ENCODE measurements at regions not wholly inside any gene's neighbourhood (a gene's known extent, or its start where the extent isn't known, plus 50 kb on each side); places are given as distances from the start of the nearest gene placed in this dataset.

DNA sequence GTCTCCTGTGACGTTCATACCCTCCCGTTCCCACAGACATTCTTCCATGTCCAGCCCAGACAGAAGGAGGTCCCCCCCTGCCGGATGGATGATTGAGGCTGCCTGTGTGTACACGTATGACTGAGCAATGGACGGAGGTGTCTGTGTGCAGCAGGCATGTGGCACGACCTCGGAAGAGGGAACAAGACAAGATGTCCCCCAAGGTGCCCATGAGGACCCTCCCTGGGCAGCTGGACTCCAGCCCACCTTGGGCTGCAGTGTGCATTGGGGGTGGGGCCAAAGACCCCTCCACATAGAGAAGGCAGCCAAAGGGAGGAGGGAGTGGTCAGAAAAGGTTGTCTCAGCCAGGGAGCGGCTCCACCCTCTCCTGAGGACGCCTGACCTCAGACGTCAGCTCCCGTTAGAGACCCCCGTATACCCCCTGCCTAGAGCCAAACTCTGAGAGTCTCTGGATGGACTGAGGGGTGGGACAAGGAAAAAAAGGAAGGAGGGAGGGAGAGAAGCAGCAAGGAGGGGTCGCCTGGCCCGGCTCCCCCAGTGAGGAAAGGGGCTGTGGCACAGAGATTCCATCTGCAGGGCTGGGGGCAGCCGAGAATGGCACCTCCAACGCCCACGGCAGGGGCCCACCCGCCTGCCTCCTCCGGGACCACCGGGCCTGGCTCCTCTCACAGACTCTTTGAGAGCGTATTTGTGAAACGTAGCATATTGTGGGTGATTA is 92.9 kb upstream of the BHLHE23 start:
- no peak for DNase-seq

DNA sequence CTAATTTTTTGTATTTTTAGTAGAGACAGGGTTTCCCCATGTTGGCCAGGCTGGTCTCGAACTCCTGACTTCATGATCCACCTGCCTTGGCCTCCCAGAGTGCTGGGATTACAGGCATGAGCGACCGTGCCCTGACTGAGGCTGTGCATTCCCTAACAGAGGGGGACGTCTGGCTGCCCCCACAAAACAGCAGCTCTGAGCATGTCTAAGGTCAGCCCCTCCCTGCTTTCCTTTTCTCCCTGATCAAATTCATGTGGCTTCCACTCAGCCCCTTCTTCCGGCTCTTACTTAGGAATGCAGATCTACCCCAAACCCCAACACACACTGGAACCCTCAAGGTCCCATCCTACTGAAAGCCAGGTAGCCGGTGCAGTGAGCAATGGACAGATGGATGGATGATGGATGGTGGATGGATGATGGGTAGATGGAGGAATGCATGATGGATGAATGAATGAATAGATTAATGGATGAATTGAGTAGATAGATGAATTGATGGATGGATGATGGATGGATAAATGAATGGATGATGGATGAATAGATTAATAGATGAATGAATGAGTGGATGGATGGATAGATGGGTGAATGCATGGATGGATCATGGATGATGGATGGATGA is 91.5 kb upstream of the BHLHE23 start:
- DNase-seq, result no peak

DNA sequence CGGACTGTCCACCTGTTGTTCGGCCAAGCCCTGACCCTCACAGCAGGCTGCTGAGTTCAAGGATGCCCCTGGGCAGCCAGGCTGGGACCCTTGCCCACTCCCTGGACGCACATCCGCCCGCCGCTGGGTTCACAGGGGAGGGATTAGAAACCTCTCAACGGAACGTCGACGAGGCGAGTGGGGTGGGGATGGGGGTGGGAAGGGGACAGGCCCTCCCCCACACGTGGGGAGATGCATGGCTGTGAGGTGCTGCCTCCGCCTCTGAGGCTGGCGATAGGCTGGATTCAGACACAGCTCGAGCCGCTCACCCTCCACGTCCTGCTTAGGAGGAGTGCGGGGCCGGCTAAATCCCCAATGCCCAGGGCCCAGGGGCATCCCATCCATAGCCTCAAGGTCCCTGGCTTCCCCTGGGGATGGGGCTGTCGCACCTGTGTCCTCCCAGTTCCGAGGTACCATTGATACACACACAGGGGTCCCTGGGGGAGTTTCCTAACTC is 90.6 kb upstream of the BHLHE23 start:
- DNase-seq, result no peak

DNA sequence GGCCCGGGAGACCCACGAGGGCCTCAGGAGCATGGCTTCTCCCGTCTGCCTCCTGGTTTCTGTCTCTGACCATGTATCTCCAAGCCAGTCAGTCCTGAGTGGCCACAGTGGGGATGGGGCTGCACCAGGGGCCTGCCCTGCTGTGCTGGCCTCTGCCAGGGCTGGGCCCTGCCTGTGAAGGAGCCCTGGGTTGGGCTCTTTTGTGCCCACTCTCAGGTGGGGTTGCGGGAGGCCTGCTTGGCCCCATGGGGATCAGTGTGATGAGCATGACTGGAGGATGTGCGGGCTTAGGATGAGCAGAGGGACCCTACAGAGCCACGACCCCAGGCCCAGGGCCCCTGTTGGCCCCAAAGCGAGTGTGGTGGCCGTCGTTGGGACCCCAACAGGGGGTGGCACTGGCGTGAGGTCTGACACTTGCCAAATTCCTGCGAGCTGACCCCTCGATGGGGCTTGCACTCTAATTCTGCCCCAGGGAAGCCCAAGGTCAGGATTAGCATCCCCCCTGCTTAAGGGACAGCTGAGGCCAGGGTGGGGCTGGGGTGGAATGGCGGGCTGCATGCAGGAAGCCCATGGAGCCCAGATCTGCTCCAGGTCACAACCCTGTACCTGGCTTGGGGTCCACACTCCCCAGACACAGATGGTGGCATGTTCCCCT is 90.0 kb upstream of the BHLHE23 start:
- no peak for DNase-seq

- no peak for DNase-seq
Measured at GRCh38 chr20:63095718-63096654, 89.2 kb upstream of the BHLHE23 start.

GRCh38 chr20:63094767-63095499 is 88.2 kb upstream of the BHLHE23 start:
- no peak for DNase-seq

- DNase-seq, result no peak
Measured at GRCh38 chr20:63093966-63094766, 87.4 kb upstream of the BHLHE23 start.

- DNase-seq, result no peak
Measured at GRCh38 chr20:63092660-63093215, 86.0 kb upstream of the BHLHE23 start.

DNA sequence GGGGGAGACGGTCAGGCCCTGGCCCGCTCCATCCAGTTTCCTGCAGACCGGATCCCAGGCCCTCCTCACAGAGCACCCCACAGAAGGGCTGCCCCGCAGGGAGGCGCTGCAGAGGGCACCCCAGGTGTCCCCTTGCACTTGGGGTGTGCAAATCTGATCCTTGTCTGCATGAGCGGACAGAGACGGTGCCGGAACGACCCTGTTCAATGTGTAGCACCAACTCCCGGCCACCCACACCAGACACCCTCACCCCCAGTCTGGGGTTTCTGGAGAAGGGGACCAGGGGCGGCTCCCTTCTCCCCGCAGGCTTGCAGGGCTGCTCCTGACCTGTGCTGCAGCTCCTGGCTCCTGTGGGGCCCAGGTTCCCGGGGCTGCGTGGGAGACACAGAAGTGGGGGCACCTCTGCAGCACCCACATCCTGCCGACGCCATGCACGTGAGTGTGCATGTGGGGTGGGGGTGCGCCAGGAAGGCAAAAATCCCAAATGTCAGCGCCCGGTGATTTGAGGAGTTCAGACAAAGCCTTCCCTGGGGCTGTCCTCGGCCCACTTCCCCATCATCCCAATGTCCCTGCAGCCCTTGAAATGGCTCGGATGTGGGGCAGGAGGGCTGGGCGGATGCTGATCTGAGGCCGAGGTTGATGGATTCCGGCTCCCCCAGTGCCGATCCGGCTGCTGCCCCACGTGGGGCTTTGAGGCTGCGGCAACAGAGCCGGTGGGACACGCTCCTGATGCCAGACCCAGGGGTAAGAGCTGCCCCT is 85.3 kb upstream of the BHLHE23 start:
- DNase-seq, result no peak

DNA sequence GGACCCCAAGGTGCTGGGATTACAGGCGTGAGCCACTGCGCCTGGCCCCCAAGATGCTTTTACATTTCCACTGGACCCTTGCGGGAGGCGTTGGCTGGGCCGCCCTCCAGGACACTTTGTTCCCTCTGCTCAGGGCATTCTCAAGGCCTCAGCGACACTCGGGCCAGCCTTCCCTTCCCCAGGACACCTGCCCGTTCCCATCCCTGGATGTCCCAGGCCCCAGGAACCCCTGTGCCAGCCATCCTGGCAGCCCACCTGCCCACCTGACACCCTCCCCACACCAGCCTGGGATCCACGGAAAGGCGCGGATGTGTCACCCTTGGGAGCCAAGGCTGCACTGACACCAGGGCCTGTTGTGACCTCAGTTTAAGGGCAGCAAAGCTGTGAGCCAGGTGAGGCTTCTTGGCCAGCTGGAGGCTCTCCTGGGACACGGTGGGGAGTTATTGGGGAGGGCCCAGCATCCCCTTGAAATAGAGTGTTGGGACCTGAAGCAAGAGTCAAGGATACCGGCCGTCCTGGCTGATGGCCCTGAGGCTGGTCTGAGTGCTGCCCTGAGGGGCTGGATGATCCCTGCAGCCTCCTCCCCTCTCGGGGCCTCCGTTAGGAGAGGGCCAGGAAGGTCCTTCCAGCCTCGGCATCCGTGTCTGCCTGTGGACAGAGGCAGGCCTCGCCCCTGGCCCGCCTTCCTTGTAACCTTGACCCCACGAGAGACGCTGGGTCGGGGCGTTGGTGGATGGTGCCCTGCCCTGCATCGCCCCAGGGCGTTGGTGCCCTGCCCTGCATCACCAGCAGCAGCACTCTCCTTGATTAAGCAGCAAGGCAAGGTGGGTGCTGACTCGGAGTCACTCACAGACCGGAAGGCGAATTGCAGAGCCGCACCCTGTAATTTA is 84.2 kb upstream of the BHLHE23 start:
- no peak for DNase-seq

- DNase-seq, result no peak
Measured at GRCh38 chr20:63090052-63090451, 83.3 kb upstream of the BHLHE23 start.

DNA sequence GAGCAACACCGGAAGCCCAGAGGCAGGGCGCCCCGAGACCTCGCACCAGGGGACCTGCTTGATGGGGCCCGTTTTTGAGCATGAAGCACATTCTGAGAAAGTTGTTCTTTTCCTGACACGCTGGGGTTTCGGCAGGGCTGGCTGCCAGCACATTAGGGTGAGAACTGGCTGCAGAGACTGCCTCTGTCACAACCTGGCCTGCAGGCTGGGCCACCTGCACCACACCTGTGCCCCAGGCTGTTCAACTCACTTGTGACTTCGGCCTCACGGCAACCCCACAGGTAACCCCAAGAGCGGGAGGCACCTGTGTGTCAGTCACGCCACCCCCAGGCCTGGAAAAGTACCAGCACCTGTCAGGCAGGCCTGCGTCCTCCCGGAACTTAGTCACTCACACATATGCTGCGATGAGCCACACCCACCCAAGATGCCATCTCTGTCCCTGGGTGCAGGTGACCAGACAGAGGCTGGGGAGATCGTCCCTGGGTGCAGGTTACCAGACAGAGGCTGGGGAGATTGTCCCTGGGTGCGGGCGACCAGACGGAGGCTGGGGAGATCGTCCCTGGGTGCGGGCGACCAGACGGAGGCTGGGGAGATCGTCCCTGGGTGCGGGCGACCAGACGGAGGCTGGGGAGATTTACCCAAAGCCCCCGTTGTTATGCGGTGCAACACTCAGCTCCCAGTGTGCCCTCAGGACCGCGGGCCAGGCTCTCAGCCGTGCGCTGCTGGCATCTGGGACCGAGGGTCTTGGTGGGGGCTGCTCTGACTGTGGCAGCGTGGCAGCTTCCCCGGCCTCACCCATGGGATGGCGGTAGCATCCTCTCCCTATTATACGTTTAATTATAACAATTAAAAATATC is 82.5 kb upstream of the BHLHE23 start:
- DNase-seq, result no peak

DNA sequence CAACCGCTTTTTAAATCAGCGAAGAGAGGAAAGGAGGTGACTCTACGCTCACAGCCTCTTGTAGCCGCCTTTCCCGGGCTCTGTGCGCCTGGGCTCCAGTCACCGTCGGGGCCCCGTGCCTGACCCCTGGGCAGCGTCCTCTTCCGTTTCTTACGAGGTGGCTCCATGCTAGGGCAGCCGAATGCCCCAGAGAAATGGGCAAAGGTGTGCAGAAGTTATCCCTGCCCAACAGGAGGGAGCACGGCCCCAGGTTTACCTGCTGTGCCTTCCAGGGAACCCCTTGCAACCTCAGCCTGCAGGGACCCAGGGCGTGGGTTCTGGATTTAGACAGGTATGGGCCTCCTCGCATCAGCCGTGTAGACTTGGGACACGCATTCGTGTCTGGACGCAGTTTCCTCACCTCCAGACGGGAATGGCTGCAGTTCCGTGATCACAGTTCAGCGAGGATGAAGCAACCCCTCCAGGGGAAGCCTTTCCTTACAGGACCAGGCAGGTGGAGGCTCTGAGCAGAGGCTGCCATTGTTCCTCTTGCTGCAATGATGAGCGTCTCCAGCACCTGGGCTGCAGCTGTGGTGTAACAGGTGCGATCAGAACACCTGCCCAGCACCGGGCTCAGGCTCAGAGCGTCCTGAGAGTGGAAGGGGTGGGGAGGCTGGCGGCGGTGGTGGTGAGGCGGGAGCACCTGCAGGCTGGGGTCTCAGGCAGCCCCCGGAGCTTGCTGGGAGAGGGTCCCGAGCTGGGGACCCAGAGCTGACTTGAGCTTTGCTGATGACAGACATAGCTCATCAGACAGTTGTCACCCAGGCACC is 81.3 kb upstream of the BHLHE23 start:
- DNase-seq, result no peak

GRCh38 chr20:63087236-63087871 is 80.6 kb upstream of the BHLHE23 start:
- DNase-seq, result no peak

GRCh38 chr20:63086421-63087235 is 79.9 kb upstream of the BHLHE23 start:
- DNase-seq, result no peak

Measured in CD4-positive, alpha-beta T cell treated with Interleukin-10 for 1 hour (primary cell).